DMS 273 (cell line): ENCODE measurements at regions not wholly inside any gene's neighbourhood (a gene's known extent, or its start where the extent isn't known, plus 50 kb on each side); places are given as distances from the start of the nearest gene placed in this dataset.

Experiments
- DNase-seq: peaks from one replicate; lab custom pipeline; 2025; ENCODE audit not compliant: unreplicated experiment; lab: John Stamatoyannopoulos, UW

- DNase-seq: no peak
Observed at GRCh38 chr11:37689951-37690350, 1091.9 kb upstream of the RAG2 start.

GRCh38 chr11:37688456-37688855 lies 1090.4 kb upstream of the RAG2 start:
- DNase-seq: no peak

GRCh38 chr11:37687130-37687529 lies 1089.1 kb upstream of the RAG2 start:
- no peak for DNase-seq

GRCh38 chr11:37671321-37671720 lies 1073.3 kb upstream of the RAG2 start:
- no peak for DNase-seq

- DNase-seq: no peak
Observed at GRCh38 chr11:37666960-37667359, 1068.9 kb upstream of the RAG2 start.

DNA sequence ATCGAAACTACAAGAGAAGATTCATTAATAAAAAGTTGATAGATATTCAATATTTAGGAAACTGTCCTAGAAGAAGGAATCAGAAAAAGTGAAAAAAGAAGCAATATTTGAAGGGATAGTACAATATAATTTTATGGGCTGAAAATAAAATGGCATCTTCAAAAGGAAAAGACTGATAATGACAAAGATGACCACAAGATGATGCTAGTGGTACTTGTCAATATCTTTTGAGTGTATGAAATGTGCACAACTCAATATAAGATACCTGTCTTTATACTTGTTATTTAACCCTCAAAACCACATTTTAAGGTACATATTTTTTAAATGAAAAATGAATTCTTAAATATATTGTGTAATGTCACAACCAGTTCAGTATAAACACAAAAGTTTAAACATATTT lies 1059.6 kb upstream of the RAG2 start:
- peak; percentile 1 for DNase-seq

GRCh38 chr11:37647767-37648166 lies 1049.7 kb upstream of the RAG2 start:
- no peak for DNase-seq

GRCh38 chr11:37643968-37644367 lies 1045.9 kb upstream of the RAG2 start:
- DNase-seq: no peak

DNA sequence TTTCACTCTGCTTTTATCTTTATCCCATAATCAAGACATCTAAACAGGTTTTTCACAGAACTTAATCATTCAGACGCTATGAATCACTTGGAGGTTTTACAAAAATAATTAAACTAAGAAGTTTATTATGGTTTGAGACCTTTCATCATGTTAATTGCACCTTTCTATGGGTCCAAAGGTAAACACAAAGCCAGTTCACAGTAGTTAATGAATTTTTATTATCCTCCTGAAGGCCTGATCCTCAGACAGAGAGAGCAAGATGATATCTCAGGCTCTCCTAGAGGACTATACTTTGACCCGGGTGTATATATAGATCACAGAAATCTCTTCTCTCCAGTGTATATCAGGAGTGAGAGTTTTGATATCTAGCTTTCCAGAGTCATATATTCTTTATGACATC lies 1044.3 kb upstream of the RAG2 start:
- no peak for DNase-seq

- DNase-seq: no peak
Observed at GRCh38 chr11:37632748-37633147, 1034.7 kb upstream of the RAG2 start.

DNA sequence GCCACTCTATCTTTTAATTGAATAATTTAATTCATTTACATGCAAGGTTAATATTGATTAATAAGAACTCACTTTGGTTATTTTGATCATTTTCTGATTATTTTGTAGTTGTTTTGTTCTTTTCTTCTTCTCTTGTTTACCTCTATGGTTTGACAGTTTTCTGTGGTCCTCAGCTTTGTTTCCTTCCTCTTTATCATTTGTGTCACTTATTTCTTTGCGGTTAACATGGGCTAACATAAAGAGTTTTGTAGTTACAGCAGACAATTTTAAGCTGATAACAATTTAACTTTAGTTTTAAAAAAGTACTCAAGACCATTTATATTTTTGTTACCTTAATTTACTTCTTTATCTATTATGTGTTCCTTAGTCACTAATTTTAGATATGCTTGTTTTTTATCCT lies 1032.8 kb upstream of the RAG2 start:
- DNase-seq: no peak

- DNase-seq: no peak
Observed at GRCh38 chr11:37623778-37624177, 1025.7 kb upstream of the RAG2 start.

DNA sequence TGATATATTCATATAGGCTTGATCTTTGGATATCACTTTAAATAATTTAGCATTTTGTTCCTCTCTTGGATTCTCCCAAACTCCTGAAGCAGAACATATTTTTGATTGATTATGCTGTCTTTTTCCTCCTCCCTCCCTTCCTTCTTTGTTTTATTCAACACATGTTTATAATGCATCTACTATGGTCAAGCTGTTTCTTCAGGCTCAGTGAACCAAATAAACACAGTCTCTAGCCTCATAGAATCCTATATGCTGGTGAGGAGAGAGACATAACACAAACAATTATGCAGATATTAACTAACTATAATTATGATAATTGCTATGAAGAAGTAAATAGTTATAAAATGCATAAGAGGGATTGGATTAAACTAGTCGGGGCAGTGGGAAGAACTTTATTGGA lies 1023.6 kb upstream of the RAG2 start:
- DNase-seq: no peak

GRCh38 chr11:37616291-37616690 lies 1018.3 kb upstream of the RAG2 start:
- DNase-seq: no peak

DNA sequence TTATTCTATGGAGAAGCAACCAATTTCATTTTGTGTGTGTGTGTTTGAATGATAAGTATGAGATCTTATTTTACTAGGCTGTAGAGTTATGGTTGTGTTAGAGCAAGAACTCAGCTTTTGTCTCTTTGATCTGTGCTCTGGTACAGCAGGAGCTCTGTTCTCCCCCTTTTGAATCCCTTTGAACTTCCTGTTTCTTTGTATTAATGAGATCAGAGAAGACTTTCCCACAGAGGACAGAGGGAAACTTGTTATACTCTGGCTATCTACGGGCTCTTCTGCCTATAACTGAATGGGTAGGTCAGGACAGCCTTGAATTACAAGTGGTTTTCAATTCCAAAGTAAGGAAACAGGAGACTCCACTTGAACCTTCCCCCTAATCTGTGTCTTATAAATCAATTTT lies 1015.0 kb upstream of the RAG2 start:
- DNase-seq: no peak

- DNase-seq: no peak
Observed at GRCh38 chr11:37612146-37612545, 1014.1 kb upstream of the RAG2 start.

GRCh38 chr11:37605229-37605628 lies 1007.2 kb upstream of the RAG2 start:
- no peak for DNase-seq

DNA sequence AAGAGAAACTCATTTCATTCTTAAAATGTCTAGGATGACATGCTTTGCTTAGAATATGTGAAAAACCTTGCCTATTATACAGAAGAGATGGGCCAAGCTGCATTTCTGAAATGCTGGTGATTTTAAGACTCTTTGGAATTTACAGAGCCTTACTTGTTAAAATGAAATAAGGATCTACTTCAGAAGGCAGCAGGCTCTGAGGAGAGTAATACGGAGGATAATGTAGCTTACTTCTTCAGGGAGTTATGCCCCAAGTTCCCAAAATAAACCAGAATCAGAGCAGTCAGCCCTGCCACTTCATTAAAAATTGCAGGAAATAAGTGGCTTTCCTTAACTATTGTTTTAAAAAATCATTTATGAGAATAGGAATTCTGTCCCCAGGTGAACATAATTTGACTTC lies 1000.3 kb upstream of the RAG2 start:
- no peak for DNase-seq

GRCh38 chr11:37597776-37598175 lies 999.7 kb upstream of the RAG2 start:
- DNase-seq: no peak

GRCh38 chr11:37595845-37596244 lies 997.8 kb upstream of the RAG2 start:
- DNase-seq: no peak

GRCh38 chr11:37574361-37574760 lies 976.3 kb upstream of the RAG2 start:
- DNase-seq: no peak

- no peak for DNase-seq
Observed at GRCh38 chr11:37572491-37573171, 974.6 kb upstream of the RAG2 start.

DNA sequence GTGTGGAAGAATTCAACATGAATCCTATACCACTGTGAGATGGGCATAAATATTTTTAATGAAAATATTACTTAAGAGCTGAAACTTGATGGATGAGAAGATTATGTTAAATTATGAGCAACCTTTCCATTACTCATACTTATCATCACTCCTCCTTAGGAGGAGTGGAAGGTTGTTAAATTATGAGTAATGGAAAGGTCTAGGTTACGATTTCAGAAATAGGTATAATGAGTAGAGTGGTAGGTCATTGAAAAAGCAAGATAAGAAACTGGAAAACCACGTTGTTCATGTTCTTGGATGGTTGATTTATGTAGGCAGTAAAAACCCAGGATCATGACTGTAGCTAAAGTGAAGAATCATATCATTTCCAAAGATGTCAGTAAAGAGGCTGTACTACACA lies 973.2 kb upstream of the RAG2 start:
- DNase-seq: no peak

GRCh38 chr11:37560991-37561390 lies 963.0 kb upstream of the RAG2 start:
- DNase-seq: no peak
